Effector CD4-positive, alpha-beta T cell (primary cell): ENCODE measurements at regions not wholly inside any gene's neighbourhood (a gene's known extent, or its start where the extent isn't known, plus 50 kb on each side); places are given as distances from the start of the nearest gene placed in this dataset.

Experiments
- DNase-seq: peaks from one replicate; pipeline ENCODE4 v3.0.0-alpha.2; 2020

GRCh38 chr2:204187229-204188083, 250.9 kb downstream of the ICOS start:
- no peak for DNase-seq

DNA sequence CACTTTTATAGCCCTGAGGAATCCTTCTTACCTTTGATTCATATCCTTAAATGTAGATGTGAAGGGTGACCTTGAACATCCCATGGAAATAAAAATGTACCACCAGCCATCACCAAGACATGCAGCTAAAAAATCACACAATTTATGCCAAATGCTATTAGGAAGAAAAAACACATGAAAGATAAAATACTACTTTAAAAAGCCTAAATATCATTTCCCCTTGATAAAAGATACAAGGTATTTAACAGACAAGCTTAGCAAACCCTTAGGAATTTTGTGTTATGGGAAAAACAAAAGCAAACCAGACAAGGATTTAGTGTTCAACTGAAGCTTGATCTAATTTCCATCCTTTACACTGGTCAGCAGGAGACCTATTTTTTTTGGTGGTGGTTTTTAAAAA, 255.0 kb downstream of the ICOS start:
- no peak for DNase-seq

DNA sequence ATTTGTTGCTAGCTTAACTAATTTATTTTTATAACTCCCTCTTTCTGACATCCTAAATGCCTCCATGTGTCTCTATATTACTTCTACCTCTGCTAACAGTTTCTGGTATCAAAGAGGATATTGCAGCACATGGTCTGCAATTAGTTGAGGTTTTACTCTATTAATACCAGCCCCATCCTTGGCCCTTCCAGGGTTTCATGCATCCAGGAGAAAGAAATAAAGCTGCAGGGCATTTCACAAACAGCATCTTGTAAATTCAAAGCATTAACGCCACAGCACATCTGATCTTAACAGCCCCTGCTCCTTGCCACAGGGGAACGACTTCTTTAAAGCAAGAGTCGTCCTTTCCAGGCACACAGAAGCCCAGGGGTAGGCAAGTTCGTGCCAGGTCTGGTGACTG, 258.9 kb downstream of the ICOS start:
- DNase-seq: no peak

DNA sequence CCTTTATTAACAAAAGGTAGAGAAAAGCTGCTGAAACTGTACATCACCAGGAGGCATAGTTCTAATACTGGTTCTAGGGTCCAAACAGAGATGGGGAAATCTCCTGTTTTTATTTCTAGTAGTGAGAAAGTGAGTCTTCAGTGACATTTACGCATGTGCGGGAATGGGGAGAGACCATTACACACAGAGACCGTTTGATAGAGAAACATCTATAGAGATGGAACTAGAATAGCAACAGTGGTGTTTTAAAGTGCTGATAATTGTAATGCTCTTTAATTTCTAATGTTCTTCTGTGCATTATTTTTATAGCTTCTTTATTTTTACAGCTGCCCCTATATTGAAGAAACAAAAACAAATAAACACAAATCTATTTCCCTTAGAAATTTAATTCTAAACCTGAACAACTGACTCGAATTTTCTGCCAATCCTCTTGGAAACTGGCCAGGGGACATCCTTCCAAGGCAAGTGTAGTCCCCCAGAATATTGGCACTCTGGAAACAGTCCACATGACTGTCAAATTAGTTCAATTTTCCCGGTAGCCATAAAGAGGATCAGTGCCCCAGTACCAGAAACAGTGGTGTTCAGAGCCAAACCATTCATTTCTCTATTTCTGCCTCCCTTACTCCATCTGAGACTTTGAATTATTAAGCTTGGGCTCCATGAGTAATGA, 260.9 kb downstream of the ICOS start:
- DNase-seq: no peak

GRCh38 chr2:204199357-204199756, 262.8 kb downstream of the ICOS start:
- DNase-seq: no peak

- no peak for DNase-seq
Measured at GRCh38 chr2:204201507-204201906, 264.9 kb downstream of the ICOS start.

GRCh38 chr2:204202253-204202652, 265.7 kb downstream of the ICOS start:
- no peak for DNase-seq

DNA sequence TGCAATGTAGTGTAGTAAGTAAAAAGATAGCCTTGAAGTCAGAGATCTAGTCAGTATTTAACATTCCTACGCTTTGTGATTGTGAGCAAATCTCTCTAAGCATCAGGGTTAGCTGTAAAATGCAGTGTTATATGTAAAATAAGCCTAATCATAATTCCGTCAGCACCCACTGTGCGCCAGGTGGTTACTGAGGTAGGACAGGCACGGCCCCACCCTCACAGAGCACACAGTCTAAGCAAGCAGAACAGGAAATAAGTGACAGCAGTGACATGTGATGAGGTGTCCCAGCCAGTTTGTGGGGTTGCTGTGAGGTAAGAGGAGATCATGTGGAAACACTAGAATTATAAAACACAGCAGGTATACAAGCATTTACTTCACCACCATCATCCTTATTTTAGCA, 267.1 kb downstream of the ICOS start:
- no peak for DNase-seq

DNA sequence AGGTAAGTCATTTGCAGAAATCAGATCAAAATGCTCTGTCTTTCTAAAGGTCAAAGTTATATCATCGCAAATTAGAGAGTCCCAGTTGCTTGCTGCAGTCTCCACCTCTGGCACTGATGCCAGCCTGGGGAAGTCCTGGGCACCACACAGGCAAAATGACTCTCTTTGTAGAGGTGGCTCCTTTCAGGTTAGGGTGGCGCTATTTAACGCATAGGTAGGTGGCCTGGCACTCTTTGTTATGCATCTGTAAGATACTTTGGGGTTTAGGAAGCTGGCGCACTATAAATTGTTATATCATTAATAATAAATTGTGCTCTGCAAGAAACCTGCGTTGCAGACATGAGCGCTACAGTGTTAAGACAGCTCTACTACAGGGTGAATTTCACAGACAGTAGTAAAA, 268.5 kb downstream of the ICOS start:
- no peak for DNase-seq

DNA sequence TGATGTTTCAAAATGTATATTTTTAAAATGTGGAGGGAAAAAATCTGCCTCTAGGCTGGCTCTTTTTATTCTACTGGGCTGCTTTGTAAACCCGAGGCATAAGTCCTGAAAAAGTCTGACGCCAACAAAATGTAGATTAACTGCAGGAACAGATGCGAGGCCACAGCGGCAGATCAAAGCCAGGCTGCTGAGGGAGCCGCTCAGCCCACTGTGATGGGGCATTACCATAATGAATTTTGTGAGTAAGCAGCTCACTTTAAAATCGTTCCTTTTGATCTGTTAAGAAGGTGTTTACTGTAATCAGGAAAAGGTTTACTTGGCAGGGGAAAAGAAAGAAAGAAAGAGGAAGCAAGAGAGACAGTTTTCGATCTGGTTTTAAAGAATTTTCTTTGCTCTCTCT, 269.0 kb downstream of the ICOS start:
- DNase-seq: no peak

DNA sequence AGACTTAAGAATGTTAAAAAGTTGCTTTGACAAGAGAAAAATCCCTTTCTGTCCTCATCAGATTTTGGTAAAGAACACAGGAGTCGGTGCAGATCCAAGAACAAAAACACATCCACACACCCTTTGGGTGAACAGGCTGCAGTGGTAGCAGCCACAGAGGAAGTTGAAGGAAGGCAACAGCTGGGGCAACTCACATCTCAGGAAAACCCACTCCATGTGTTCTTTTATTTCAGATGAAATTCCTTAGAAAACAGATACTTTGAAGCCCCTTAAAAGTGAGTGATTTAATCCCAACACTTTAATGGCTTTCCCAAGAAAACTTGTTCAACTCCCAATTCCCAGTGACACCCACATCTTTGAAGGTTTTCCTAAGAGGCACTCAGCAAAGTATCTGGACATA, 271.3 kb downstream of the ICOS start:
- DNase-seq: no peak

- DNase-seq: no peak
Measured at GRCh38 chr2:204213588-204213987, 277.0 kb downstream of the ICOS start.

- no peak for DNase-seq
Measured at GRCh38 chr2:204218040-204218439, 281.5 kb downstream of the ICOS start.

DNA sequence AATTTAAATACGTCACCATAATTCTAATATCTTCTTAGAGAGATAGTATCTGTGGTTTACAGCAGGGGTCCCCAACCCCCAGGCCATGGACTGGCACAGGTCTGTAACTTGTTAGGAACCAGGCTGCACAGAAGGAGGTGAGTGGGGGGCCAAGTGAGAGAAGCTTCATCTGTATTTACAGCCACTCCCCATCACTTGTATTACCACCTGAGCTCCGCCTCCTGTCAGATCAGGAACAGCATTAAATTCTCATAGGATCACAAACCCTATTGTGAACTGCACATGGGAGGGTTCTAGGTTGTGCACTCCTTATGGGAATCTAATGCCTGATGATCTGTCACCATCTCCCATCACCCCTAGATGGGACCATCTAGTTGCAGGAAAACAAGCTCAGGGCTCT, 282.6 kb downstream of the ICOS start:
- DNase-seq: no peak

DNA sequence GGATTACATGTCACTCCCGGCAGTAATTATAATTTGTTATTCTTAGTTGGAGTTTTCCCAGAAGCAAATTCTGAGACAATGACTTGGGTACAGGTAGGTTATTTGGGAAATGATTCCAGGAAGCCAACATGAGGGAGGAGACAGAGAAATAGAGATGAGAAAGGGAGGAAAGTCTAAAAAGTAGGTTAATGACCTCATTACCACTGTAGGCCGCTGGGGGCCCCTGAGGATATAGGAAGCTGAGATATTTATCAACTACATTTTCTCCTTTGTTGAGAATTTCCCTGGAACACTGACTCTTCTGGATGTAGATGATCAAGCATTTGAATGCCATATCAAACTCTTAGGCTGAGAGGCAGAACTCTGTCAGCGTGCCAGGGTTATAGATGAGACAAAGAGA, 284.3 kb downstream of the ICOS start:
- no peak for DNase-seq

DNA sequence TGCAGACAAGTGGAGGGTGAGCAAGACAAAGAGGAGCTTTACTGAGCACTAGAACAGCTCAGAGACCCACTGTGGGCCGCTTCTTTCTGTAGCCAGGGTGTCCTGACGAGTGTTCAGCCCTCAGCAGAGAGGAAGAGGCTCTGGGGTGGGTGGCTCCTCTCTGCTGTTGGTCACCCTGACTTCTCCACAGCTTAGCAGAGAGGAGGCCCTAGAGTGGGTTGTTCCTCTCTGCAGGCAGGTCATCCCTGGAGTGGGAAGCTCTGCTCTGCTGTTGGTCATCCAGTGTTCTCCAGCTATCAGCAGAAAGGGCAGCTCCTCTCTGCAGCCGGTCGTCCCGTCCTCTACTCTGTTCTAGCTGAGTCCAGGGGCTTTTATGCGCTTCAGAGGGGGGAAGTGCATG, 286.5 kb downstream of the ICOS start:
- no peak for DNase-seq

GRCh38 chr2:204223544-204223943, 287.0 kb downstream of the ICOS start:
- DNase-seq: no peak

DNA sequence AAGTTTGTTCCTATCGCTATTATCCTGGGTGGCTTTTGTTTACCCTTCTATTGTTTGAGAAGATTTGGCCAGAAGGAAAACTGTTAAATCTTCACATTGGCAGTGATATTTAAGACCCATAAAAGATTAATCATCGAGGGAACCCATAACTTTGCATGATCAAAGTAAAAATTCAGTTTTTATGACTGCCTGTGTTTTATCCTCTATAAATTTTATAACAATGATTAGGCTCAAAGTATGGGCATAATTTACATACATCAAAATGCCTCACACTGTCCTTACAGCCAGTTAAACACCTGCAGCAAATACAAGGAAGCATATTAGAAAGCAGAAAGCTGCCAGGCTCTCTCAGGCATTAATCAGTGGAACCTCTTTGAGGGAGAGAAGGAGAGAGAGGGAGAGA, 289.1 kb downstream of the ICOS start:
- DNase-seq: no peak

GRCh38 chr2:204226305-204226880, 289.8 kb downstream of the ICOS start:
- no peak for DNase-seq

- DNase-seq: no peak
Measured at GRCh38 chr2:204228169-204228886, 291.8 kb downstream of the ICOS start.

GRCh38 chr2:204234248-204234647, 297.7 kb downstream of the ICOS start:
- no peak for DNase-seq

GRCh38 chr2:204234879-204235278, 298.3 kb downstream of the ICOS start:
- no peak for DNase-seq

DNA sequence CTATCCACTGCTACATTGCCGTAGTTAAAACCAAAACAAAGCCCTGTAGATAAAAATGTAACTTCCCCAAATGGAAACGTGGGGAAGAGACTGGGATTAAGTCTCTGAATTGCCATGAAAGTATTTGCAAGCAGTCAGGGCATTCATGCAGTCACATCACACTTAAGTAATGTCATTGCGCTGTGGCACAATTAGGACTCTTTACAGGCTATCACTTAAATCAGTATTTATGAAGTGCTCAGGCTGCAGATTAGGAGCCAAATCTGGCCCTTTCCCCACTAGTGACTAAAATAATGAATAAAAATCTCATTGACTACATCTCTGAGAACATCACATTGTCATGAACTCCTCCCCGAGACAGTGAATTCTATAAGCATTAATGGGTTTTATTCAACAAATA, 300.9 kb downstream of the ICOS start:
- DNase-seq: no peak
